ENCODE measurements at regions not wholly inside any gene's neighbourhood (a gene's known extent, or its start where the extent isn't known, plus 50 kb on each side); places are given as distances from the start of the nearest gene placed in this dataset.

GRCh38 chrX:33330798-33331197 lies 119.4 kb upstream of the DMD start:
- Histone ChIP-seq H3F3A (ENCODE audit: insufficient read depth, low read length, poor library complexity, severe bottlenecking) (no peaks in the 10 kb centered on the region), H3K4me2 (ENCODE audit: low read length) (no peak overlapping the region), H3K27ac (ENCODE audit: low read length) (no peak overlapping the region), H3K36me3 (ENCODE audit: insufficient read depth, low read length) (no peaks in the 10 kb centered on the region), H2AFZ (ENCODE audit: low read depth, low read length) (no peak overlapping the region), H3K9ac (ENCODE audit: low read length) (no peak overlapping the region), H3K9me2 (ENCODE audit: insufficient read depth, low read length) (no peaks in the 10 kb centered on the region), H4K20me1 (ENCODE audit: insufficient read depth) (no peaks in the 10 kb centered on the region), H3K4me3 (ENCODE audit: low read length) (no peak overlapping the region), H3K9me3 (ENCODE audit: low read length) (no peaks in the 10 kb centered on the region), H3K27me3 (ENCODE audit: insufficient read depth, low read depth, low read length) (no peaks in the 10 kb centered on the region), H3K79me2 (replicated peaks; ENCODE audit: insufficient read depth, low read length) (no peaks in the 10 kb centered on the region)
- TF ChIP-seq MXI1 (conservative IDR thresholded peaks at IDR 0.05; ENCODE audit: poor library complexity, severe bottlenecking) (no peak), RAD21 (conservative IDR thresholded peaks at IDR 0.05) (no peak), EP300 (conservative IDR thresholded peaks at IDR 0.05; ENCODE audit: poor library complexity, severe bottlenecking) (no peak), REST (IDR thresholded peaks at IDR 0.05; ENCODE audit: borderline replicate concordance) (no peak), CTCF (IDR thresholded peaks at IDR 0.05; ENCODE audit: poor library complexity, severe bottlenecking) (no peak), POLR2AphosphoS5 (IDR thresholded peaks at IDR 0.05) (no peak), SMC3 (conservative IDR thresholded peaks at IDR 0.05; ENCODE audit: poor library complexity) (no peak), TAF1 (IDR thresholded peaks at IDR 0.05; ENCODE audit: low read depth) (no peak), EZH2 (IDR thresholded peaks at IDR 0.05; ENCODE audit: borderline replicate concordance, insufficient read depth, low read length, poor library complexity, severe bottlenecking) (no peak)

GRCh38 chrX:33324099-33324498 lies 112.8 kb upstream of the DMD start:
- no peaks in the 10 kb centered on the region for H3K36me3 ChIP-seq (ENCODE audit: insufficient read depth, low read length)
- H4K20me1 ChIP-seq (ENCODE audit: insufficient read depth) = no peaks in the 10 kb centered on the region
- H3K27me3 ChIP-seq (ENCODE audit: insufficient read depth, low read depth, low read length) = no peaks in the 10 kb centered on the region
- H3K9me2 ChIP-seq (ENCODE audit: insufficient read depth, low read length) = no peaks in the 10 kb centered on the region
- H3K9me3 ChIP-seq (ENCODE audit: low read length) = no peaks in the 10 kb centered on the region
- no peak overlapping the region for H3K4me2 ChIP-seq (ENCODE audit: low read length)
- no peak overlapping the region for H2AFZ ChIP-seq (ENCODE audit: low read depth, low read length)
- H3K9ac ChIP-seq (ENCODE audit: low read length) = no peak overlapping the region
- H3K4me3 ChIP-seq (ENCODE audit: low read length) = no peak overlapping the region
- no peak for TF ChIP-seq SMC3 (conservative IDR thresholded peaks at IDR 0.05; ENCODE audit: poor library complexity)
- no peak for TF ChIP-seq RAD21 (conservative IDR thresholded peaks at IDR 0.05)
- TF ChIP-seq CTCF (IDR thresholded peaks at IDR 0.05; ENCODE audit: poor library complexity, severe bottlenecking) = no peak
- TF ChIP-seq EP300 (conservative IDR thresholded peaks at IDR 0.05; ENCODE audit: poor library complexity, severe bottlenecking) = no peak
- TF ChIP-seq TAF1 (IDR thresholded peaks at IDR 0.05; ENCODE audit: low read depth) = no peak
- no peak for TF ChIP-seq POLR2AphosphoS5 (IDR thresholded peaks at IDR 0.05)
- TF ChIP-seq EZH2 (IDR thresholded peaks at IDR 0.05; ENCODE audit: borderline replicate concordance, insufficient read depth, low read length, poor library complexity, severe bottlenecking) = no peak
- TF ChIP-seq REST (IDR thresholded peaks at IDR 0.05; ENCODE audit: borderline replicate concordance) = no peak
- no peak for TF ChIP-seq MXI1 (conservative IDR thresholded peaks at IDR 0.05; ENCODE audit: poor library complexity, severe bottlenecking)
- H3F3A ChIP-seq (ENCODE audit: insufficient read depth, low read length, poor library complexity, severe bottlenecking) = no peaks in the 10 kb centered on the region
- H3K27ac ChIP-seq (ENCODE audit: low read length) = no peak overlapping the region
- no peaks in the 10 kb centered on the region for H3K79me2 ChIP-seq (replicated peaks; ENCODE audit: insufficient read depth, low read length)
